ENCODE measurements at regions not wholly inside any gene's neighbourhood (a gene's known extent, or its start where the extent isn't known, plus 50 kb on each side); places are given as distances from the start of the nearest gene placed in this dataset.

GRCh38 chr10:84076047-84076388, 63.3 kb upstream of the GHITM start:
- no peaks in the 10 kb centered on the region for H3K9me3 ChIP-seq
- no peak overlapping the region for H3K27ac ChIP-seq
- no peaks in the 10 kb centered on the region for H3K27me3 ChIP-seq
- intact Hi-C loops (cut with DNase I): no loop called here
- H3K36me3 ChIP-seq: no peaks in the 10 kb centered on the region
- H3K4me3 ChIP-seq: no peak overlapping the region
- H3K4me1 ChIP-seq: no peaks in the 10 kb centered on the region
- DNase-seq (no peak), ATAC-seq (no peak)
- TF ChIP-seq, protein P1, sequence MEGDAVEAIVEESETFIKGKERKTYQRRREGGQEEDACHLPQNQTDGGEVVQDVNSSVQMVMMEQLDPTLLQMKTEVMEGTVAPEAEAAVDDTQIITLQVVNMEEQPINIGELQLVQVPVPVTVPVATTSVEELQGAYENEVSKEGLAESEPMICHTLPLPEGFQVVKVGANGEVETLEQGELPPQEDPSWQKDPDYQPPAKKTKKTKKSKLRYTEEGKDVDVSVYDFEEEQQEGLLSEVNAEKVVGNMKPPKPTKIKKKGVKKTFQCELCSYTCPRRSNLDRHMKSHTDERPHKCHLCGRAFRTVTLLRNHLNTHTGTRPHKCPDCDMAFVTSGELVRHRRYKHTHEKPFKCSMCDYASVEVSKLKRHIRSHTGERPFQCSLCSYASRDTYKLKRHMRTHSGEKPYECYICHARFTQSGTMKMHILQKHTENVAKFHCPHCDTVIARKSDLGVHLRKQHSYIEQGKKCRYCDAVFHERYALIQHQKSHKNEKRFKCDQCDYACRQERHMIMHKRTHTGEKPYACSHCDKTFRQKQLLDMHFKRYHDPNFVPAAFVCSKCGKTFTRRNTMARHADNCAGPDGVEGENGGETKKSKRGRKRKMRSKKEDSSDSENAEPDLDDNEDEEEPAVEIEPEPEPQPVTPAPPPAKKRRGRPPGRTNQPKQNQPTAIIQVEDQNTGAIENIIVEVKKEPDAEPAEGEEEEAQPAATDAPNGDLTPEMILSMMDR (IDR thresholded peaks at IDR 0.05): no peak
- no peak for TF ChIP-seq POLR2A (IDR thresholded peaks at IDR 0.05)
- 71% methylated on average over 1 of the region's 1 CpG for whole genome bisulfite sequencing (ENCODE audit: insufficient coverage, low coverage, low lambda C conversion rate, missing lambda C conversion rate)

DNA sequence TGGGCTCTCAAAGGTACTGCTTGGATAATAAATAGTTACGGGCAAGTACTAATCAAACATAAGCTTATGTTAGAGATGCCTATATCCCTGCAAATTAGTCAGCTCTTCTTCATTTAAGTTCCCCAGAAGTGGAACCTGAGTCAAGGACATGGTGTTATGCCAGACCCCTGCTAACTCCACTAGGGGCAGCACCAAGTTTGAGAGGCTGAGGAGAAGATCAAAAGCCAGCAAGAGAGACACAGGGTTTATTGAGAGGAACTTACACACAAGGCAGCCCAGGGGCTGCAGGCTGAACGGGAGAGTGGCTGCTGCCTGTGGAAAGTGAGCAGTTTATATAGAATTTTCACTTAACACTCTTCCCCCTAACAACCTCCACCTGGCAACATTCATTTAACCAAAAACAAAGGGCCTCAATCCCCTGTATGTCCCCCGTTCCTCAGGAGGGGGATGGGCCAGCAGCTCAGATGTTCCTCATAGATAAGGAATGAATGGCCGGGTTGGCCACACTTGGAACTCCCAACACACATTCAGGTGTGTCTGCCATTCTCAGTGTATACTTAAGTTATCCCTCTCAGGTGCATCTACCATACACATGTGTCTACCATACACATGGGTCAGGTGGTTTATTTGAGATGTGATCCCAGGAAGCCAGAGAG, 62.6 kb upstream of the GHITM start:
- no peak overlapping the region for H3K4me3 ChIP-seq
- H3K36me3 ChIP-seq: no peaks in the 10 kb centered on the region
- no peaks in the 10 kb centered on the region for H3K4me1 ChIP-seq
- H3K9me3 ChIP-seq: no peaks in the 10 kb centered on the region
- H3K27ac ChIP-seq: no peak overlapping the region
- WGBS (ENCODE audit: insufficient coverage, low coverage, low lambda C conversion rate, missing lambda C conversion rate): 32% methylated on average over 4 of the region's 4 CpGs
- intact Hi-C loops (cut with DNase I): no loop called here
- ATAC-seq: no peak
- TF ChIP-seq, protein P1 (IDR thresholded peaks at IDR 0.05): no peak
- no peak for TF ChIP-seq POLR2A (IDR thresholded peaks at IDR 0.05)
- no peak for DNase-seq
- H3K27me3 ChIP-seq: no peaks in the 10 kb centered on the region

DNA sequence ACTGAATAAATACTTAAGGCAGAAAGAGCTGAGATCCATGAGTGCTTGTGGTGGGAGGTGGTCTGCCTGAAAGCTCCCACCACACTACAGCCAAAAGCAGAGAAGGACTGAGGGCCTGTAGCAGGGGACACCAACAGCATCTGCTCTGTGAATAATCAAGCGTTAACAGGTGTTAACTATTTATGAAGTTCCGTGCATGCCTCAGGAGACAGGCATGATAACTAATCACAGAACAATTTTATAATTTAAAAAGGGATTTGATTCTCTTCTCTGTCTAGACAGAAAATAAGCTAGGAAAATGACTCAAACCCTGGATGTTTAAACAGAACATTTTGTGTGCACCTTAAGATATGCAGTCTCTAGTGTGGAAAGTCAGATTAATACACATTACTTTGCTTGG, 61.5 kb upstream of the GHITM start:
- Histone ChIP-seq H3K27me3 (no peaks in the 10 kb centered on the region), H3K36me3 (no peaks in the 10 kb centered on the region), H3K27ac (no peak overlapping the region), H3K4me3 (no peak overlapping the region), H3K4me1 (no peaks in the 10 kb centered on the region), H3K9me3 (no peaks in the 10 kb centered on the region)
- intact Hi-C loops (cut with DNase I): no loop called here
- ATAC-seq (no peak), DNase-seq (no peak)
- WGBS (ENCODE audit: insufficient coverage, low coverage, low lambda C conversion rate, missing lambda C conversion rate): 60% methylated on average over 2 of the region's 2 CpGs
- no peak for TF ChIP-seq POLR2A (IDR thresholded peaks at IDR 0.05)
- TF ChIP-seq, protein P1 (IDR thresholded peaks at IDR 0.05): no peak

- H3K4me1 ChIP-seq: no peaks in the 10 kb centered on the region
- no peak overlapping the region for H3K4me3 ChIP-seq
- H3K27me3 ChIP-seq: no peaks in the 10 kb centered on the region
- intact Hi-C loops (cut with DNase I): no loop called here
- ATAC-seq (no peak), DNase-seq (no peak)
- no peak overlapping the region for H3K27ac ChIP-seq
- no peaks in the 10 kb centered on the region for H3K9me3 ChIP-seq
- H3K36me3 ChIP-seq: no peaks in the 10 kb centered on the region
- TF ChIP-seq POLR2A (IDR thresholded peaks at IDR 0.05): no peak
- TF ChIP-seq, protein P1 (IDR thresholded peaks at IDR 0.05): no peak
Measured at GRCh38 chr10:84078771-84079170, 60.5 kb upstream of the GHITM start.

DNA sequence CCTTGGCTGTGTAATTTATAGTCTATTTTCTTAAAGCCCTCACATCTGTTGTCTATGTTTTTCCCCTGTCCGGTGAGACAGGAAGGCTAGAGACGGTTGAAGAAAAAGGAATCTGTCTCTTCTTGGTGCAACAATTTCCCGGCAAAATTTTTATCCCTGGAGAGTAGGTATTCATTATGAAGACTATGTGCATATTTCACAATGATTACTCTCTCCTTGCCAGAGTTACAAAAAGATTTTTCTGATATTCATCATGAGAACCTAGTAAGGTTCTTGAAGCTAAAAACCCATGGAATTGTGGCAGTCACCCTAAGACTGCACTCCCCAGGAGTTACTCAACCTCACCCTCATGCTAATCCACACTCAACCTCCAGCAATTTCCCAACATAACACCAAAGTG, 55.0 kb upstream of the GHITM start:
- Histone ChIP-seq H3K4me1 (no peaks in the 10 kb centered on the region), H3K4me3 (no peak overlapping the region), H3K36me3 (no peaks in the 10 kb centered on the region), H3K27ac (no peak overlapping the region), H3K9me3 (no peaks in the 10 kb centered on the region), H3K27me3 (no peaks in the 10 kb centered on the region)
- TF ChIP-seq, protein P1 (IDR thresholded peaks at IDR 0.05): no peak
- no peak for TF ChIP-seq POLR2A (IDR thresholded peaks at IDR 0.05)
- WGBS (ENCODE audit: insufficient coverage, low coverage, low lambda C conversion rate, missing lambda C conversion rate): 36% methylated on average over 3 of the region's 3 CpGs
- no peak for DNase-seq
- intact Hi-C loops (cut with DNase I): no loop called here
- no peak for ATAC-seq
